GM21381 (cell line): ENCODE measurements at regions not wholly inside any gene's neighbourhood (a gene's known extent, or its start where the extent isn't known, plus 50 kb on each side); places are given as distances from the start of the nearest gene placed in this dataset.

Source experiments
- ATAC-seq: cut with Tn5 transposase; IDR thresholded peaks from one replicate; pipeline ENCODE4 v1.9.1; 2021; ENCODE audit warnings: mild to moderate bottlenecking, moderate library complexity; ENCODE audit not compliant: unreplicated experiment

DNA sequence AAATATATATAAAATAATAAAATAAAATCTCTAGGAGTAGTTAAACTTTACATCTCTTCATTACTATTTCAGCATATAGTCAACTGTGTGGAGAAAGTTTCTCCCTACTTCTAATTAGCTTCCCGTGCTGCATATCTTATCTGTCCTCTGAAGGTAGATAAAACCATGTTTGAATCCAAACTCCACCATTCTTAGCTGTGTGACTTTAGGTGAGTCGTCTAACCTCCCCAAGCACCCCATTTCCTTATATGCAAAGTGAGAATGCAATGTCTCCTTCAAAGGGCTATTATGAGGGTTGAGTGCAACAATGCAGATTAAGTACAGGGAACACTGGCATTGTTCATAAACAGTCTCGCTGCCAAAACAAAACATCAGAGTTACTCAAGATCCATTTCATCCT is 80.8 kb upstream of the DRD2 start:
- no peak for ATAC-seq

DNA sequence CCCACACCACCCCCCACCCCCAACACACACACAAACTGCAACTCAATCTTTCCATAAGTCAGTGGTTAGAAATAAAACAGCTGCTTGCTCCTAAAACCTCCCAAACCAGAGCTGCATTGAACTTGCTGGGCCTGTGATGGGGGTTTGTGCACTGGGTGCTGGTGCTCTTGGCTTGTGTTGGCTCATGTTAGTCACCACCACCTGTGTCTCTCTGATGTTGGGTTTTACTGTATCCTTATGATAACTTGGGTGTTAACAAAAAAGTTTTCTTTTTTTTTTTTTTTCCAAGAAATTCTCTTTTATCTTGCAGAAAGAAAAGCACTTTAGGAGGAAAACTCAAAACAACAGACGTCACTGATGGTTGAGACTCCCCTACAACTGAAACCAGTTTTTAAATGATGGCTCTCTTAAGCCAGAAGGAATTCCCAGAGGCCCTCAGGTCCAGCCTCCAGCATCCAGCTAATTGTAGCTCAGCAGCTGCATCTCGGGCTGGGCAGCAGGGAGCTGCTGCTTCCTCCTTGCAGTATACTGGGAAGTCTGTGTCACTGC is 79.9 kb upstream of the DRD2 start:
- ATAC-seq, result no peak

DNA sequence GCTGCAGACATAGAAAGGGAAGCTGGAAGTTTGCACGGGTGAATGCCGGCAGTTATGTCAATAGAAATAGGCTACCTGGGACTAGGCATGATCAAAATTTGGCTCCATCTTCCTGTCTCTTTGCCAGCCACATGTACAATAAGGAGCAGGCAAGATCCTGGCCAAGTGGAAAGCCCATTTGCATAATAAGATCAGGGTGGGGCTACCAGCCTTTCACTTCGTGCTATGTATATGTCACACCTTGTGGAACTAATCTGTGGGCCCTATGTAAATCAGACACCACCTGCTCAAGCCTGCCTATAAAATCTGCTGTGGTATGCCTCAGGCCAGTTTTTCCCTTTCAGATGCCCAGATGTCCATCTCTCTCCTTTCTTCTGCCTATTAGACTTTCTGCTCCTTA is 79.3 kb upstream of the DRD2 start:
- ATAC-seq, result no peak

DNA sequence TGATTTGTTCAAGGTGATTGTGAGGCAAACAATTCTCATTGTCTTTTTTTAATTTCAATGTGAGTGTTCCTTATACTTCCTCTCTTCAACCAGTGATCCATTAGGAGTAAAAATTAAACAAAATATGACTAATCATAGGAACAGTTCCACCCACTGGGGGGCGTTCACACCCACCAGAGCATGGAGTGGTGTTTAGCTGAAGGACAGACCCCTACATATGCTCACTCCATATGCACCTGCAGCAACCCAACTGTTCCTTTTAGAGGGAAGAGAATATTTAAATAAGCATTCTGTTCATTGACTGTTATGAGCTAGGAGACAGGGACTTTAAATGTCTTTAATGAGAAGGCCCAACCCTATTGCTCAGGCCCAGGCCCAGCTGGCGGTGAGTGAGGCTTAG is 78.7 kb upstream of the DRD2 start:
- no peak for ATAC-seq

DNA sequence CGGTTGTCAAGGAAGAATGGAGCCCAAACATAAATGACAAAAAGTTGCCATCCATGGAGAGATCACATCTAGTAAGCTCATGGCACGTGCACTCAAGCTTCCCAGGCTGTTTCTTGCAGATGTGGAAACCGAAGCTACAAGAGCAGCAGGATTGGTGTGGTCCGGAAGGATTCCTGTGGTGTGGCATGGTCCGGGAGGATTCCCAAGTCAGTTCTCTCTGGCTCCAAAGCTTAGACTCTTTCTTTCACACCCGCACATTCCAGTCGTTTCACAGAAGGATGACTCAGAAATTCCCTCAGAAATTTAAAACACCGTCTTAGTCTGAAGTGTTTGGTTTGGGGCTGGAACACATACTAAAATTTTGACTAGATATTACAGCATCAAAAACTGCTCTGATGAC is 78.0 kb upstream of the DRD2 start:
- ATAC-seq, result no peak

DNA sequence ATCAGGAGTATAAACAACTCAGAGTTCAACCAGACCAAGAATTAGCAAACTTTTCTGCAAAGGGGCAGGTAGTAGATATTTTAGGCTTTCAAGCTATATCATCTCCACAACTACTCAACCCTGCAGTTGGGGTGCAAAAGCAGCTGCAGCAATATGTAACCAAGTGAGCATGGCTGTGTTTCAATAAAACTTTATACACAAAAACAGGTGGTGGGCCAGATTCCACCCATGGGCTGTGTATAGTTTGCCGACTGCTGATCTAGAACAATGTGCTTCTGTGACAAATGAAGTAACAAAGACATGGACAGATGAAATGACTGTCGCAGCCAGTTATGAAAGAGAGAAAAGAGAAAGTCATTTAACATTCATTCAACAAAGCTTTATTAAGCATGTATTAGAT is 77.1 kb upstream of the DRD2 start:
- no peak for ATAC-seq

DNA sequence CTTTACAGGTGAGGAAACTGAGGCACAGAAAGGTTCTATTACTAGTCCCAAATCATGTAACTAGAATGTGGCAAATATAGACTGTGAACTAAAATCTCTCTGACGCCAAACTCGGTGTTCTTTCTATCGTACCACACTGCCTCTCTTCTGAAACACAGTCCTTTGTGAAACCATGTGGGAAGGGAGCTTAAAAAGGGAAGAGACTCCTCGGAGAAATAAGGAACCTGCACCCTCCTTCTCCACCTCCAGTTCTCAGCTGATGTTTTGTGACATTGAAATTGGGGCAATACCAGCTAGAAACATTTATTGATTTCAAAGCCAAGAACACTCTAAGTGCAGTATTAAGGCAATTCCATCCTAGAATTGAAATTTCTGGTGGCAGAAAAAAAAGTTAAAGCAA is 76.4 kb upstream of the DRD2 start:
- no peak for ATAC-seq

DNA sequence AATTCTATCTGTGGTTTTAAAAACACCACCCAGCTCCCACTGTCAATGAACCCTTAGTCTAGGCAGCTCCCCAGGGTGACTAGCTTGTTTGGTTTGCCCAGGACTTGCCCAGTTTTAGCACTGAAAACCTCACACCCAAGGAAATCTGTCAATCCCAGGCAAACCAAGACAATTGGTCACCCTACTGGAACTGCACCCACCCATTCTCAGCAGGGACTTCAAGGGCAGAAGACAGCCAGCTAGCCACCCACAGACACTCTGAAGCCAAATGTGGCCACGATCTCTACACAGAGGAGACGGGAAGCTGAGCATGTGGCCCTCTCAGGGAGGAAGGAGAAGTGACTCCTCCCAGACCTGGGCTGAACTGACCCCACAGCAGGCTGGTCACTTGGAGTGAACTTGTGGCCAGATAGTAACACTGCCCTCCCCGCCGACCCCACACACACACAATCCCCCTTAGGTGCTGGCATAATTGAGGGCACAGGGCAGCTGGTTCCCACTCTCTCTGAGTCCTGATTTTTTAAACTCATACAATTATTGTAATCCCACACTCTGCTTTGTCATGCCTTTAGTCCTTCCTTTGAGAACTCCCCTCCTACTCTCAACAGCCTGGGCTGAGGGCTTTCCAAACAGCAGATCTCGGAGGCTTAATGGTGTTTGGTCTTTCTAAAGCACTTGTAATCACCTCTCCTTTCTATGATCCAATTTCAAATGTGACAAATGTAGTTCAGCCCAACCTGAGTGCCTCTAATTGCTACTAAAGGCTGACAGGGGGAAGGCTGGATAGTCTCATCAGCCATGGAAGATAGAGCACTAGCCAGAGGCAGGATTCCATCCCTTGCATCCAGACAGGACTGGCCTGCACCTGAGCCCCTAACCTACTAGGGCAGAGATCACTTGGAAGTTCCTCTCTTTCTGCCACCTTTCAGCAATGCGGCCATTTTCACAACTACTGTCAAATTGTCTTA is 74.7 kb upstream of the DRD2 start:
- no peak for ATAC-seq

DNA sequence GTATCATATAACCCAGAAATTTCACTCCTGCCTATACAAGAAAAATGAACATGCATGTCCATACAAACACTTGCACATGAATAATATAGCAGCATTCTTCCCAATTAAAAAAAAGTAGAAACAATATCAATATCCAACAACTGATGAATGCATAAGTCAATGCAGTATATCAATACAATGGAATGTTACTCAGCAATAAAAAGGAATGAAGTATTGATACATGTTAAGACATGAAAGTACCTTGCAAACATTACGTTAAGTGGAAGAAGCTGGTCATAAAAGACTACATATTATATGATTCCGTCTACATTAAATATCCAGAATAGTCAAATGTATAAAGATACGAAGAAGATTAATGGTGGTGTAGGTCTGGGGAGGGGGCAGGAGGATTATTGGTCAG is 73.9 kb upstream of the DRD2 start:
- no peak for ATAC-seq

DNA sequence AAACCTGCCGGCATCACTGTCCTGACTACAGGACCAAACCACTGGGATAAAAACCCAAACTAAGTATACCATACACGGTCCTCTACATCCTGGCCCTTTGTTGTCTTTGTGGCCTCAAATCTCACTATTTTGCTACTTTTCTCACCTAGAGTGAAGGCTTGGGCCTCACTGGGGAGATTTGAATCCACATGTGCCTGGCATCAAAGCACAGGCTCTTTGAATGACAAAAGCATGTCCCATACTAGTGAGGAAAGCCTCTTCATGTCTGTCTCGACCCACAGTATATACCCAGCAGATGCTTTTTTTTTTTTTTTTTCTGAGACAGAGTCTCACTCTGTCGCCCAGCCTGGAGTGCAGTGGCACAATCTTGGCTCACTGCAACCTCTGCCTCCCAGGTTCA is 72.5 kb upstream of the DRD2 start:
- ATAC-seq, result no peak

DNA sequence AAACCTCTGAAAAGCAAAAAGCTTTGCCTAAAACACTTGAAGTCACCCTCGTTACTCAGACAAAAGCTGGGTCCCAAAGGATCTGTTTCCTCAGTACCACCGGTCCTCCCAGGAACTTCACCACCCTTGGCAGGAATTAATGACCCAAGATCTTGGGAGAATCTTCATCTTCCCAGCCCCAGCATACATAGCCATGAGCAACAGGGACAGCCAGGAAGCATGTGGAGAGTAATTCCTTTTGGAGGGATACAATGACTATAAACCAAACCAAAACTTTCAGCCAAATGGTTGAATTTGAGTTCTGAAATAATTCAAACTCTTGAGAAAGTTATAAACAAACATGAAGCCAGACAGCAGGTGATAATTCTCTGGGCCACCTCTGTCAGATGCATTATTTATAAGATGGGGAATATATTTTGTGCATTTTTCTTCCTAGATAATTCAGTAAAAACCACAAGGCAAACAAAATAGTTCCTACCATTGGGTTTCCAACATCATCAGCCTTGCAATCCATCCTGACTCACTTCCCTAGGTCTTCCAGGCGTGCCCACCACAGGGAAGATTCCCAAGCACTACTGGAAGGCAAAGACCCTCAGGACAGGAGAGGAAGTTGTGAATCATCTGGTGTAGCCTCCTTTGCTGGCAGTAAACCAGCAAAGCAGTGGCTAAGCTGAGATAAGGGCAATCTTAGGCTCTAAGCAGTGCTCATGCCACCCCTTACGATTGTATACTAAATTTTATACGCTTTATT is 71.7 kb upstream of the DRD2 start:
- no peak for ATAC-seq

DNA sequence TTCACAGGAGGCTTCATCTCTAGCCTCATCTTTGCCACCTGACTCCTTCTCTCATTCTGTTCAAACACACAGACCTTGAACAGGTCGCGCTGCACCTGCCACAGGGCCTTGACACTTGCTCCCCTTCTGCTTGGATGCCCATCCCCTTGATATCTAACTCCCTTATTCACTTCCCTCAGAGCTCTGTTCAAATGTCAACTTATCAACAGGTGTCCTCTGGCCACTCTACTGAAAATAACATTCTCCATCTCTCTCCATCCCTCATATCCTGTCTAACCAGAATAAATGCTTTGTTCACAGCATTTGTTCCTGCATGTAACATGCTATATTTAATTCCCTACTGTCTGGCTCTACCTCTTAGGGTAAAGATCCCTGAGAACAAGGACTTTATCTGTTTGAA is 67.2 kb upstream of the DRD2 start:
- ATAC-seq, result no peak

DNA sequence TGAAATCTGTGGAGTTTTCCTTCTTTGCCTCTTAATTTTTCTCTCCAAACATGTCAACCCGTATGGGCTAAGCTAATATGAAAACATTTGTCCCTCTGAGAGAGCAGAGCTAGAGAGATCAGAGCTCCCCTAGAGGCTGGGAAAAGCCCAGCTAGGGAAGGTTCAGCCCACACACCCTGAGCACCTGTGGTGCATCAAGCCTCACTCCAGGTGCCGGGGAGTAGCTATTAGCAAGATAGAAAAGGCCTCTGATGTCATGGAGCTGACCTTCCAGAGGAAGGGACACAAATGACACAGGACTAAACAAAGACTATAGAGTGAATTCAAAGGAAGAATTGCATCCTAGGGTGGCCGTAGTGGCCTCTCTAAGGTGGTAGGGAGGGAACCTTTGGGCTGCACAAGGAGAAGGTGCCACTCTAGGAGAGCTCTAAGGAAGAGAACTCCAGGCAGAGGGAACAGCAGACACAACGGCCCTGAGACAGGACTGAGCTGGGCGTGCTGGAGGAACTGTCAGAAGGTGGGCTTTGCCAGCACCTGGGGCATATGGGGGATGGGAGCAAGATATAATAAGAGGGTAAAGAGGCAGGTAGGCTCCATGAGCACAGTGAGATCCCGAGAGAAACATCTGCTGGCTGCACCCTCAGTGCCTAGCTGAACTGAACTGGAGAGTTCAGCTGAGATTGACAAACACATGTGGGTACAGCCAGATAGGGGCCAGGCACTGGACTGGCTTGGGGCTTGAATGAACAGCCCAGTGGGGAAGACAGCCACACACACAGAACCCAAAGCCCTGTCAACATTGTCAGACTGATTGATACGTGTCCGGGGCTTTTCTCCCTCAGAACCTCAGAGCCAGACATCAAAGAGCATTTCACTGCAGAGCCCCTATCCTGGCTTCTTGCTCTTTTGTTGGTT is 65.5 kb upstream of the DRD2 start:
- ATAC-seq, result no peak

DNA sequence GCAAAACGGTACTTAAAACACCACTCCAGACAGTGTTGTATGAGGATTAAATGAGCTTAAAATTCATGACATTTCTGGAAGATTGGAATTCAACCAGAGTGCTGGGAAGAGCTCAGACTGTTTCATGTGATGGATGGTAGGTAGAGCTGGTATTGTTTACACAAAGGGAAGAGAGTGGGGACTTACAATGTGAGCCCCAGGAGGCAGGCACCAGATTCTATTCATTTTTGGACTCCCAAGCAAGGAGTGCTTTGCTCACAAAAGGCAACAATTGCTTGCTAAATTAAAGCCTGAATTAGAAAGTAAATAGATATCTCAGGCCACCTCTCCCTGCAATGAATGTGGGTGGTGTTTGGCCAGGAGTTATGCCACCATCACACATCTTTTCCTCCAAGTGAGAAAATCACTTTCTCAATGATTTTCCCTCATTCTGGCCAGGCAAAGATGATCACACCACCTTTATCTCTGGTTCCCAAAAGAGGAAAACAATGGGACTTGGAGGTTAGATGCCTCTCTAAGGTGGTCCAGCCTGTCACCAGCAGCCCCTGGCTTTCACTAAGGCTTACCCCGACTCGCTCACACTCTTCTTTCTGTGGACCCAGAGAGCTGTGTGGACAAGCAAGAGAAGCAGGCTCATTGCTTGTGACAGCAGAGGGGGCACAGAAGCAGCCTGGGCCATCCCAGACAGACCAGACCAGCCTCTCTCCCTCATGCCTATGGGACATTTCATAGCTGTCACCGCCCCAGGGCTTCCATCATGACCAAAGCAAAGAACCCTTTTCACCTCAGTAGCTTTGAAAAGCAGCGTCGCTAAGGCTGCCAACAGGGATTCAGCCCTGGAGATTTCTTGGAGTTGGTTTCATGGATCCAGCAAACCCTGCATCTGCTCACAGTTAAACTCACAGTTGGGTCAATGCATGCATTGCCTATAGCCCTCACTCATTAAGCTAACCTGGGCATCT is 63.5 kb upstream of the DRD2 start:
- ATAC-seq, result no peak

DNA sequence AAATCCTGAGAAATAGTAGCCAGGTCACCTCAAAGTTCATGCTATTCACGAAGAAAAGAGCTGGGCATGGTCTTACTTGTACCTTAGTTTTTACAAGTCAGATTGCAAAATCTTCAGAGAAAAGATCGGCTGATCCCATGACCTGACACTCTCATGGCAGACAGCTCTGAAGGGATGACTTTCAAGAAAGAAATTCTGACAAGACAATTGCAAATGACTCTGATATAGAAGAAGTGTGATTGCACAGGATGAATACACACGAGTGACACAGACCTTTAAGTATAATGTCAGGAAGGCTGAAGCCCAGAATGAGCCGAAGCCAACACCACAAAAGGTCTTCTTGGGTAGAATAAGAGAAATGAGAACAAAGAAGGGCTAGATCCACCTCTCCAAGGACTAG is 59.4 kb upstream of the DRD2 start:
- ATAC-seq, result no peak

DNA sequence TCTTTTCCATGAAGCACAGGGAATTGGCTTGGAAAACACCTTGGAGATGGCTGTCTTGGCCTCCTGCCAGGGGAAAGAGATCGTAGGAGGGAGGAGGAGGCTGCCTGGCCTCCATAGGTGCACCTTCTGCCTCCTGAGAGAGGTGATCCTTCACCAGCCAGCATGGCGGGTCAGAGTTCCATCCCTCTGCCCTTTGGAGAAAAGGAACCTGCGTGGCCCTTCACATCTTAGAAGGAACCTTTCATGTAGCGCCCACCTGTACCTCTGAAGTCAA is 58.2 kb upstream of the DRD2 start:
- ATAC-seq, result no peak

DNA sequence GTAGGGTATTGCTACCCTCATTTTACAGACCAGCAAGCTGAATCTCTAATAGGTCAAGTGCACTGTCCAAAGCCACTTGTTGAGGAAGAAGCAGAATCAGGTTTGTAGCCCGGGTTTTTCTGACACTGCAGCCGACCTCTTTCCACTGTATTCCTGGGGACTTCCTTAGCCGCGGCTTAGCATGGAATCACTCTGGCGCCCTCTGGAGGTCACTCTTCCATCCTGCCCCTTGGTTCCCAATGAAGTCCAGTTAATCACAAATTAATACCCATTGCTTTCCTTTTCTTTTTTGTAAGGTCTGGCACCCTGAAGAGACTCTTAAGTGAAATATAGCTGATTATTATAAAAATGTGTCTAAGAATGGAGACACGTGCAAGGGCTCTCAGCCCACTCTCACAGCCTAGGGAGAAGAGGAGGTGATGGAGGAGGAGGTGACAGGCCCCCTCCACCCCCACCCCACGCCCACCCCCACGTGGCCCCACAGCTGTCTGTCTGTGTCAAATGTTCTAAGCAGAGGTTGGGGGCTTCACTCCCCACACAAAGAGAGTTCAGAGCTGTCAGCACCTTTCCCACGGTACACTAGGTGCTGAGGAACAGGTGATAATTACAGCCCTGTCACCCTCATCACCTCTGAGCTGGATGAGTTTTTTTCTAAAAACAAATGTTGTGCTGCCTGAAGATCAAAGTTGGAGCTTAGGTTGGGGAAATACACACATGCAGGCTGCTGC is 57.7 kb upstream of the DRD2 start:
- ATAC-seq, result no peak

DNA sequence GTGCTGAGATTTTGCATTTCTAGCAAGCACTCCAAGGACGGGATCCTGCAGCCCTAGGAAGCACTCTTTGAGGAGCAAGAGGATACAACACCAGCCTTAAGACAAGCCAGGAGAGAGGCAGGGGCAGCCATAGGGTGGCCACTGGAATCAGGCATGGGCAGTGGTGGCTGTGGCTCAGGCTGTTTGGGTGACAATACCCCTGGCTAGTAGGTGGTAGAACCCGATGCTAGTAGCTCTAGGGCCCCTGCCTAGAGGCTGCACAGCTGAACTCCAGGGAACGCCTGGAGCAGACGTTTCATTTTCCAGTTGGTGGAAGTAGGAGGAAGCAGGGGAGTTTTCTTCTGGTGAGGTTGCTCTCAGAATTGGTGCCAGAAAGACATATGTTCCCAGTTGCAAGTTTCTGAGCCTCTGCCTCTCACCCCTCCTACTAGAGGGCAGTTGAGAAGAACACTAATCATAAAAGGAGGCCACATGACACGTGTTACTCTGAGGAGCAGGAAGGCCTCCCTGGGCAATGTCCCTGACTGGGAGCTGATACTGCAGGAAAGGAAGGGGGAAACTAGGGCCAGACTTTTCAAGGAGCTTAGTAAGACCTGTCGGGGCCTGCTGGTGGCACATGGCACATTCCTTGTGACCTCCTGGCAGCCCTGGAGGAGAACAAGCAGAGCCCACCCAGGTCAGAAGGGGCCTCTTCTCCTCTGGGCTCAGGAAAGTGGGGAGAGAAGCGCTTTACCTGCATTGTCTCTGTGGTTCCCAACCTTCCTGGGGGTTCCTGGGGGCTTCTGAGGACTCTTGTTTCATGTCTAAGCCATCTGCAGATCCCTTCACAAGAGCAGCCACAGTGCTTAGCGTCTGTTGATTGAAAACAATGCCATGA is 56.6 kb upstream of the DRD2 start:
- no peak for ATAC-seq
